Fibroblast of lung (primary cell): ENCODE measurements at regions not wholly inside any gene's neighbourhood (a gene's known extent, or its start where the extent isn't known, plus 50 kb on each side); places are given as distances from the start of the nearest gene placed in this dataset.

ENCODE experiments used
- DNase-seq, 2 donors: peaks; one replicate each; pipeline versions ENCODE4 v3.0.0 to v3.0.0-alpha.2; 2010; ENCODE audit warnings: low read depth in 2 of 2
- H2AFZ ChIP-seq: 2 replicates; pipeline ENCODE4 v1.5.1; 2012; ENCODE audit warnings: low read length, control low read depth, inconsistent platforms
- H3K27ac ChIP-seq: 2 replicates; pipeline ENCODE4 v1.5.1; 2011; ENCODE audit warnings: low read length, control low read depth; ENCODE audit not compliant: insufficient read depth
- H3K27me3 ChIP-seq: 2 replicates; pipeline ENCODE4 v1.5.1; 2011; ENCODE audit warnings: mild to moderate bottlenecking, low read length; ENCODE audit not compliant: control insufficient read depth, insufficient read depth
- H3K36me3 ChIP-seq: 2 replicates; pipeline ENCODE4 v1.5.1; 2011; ENCODE audit warnings: low read length; ENCODE audit not compliant: control insufficient read depth, insufficient read depth
- H3K4me1 ChIP-seq: 2 replicates; pipeline ENCODE4 v1.5.1; 2011; ENCODE audit warnings: low read length; ENCODE audit not compliant: control insufficient read depth, insufficient read depth; ENCODE audit errors: extremely low read depth
- H3K4me2 ChIP-seq: 2 replicates; pipeline ENCODE4 v1.5.1; 2011; ENCODE audit warnings: low read length, control low read depth; ENCODE audit not compliant: insufficient read depth; ENCODE audit errors: extremely low read depth
- H3K4me3 ChIP-seq, 4 experiments: fragments of 200-600 bp in 1 of 4; sonication (generic) in 1 of 4; replicated peaks in 1 of 4; 2 replicates each; pipeline ENCODE4 v1.5.1; 2011 to 2016; ENCODE audit warnings: low read length in 4 of 4, low read depth in 3 of 4, mild to moderate bottlenecking in 3 of 4, control low read depth in 2 of 4, inconsistent platforms in 1 of 4, mixed read lengths in 1 of 4; ENCODE audit not compliant: insufficient read depth in 1 of 4; ENCODE audit errors: control extremely low read depth in 1 of 4
- H3K79me2 ChIP-seq: 2 replicates; pipeline ENCODE4 v1.5.1; 2012; ENCODE audit warnings: mild to moderate bottlenecking, low read length, inconsistent platforms; ENCODE audit not compliant: control insufficient read depth, insufficient read depth
- H3K9ac ChIP-seq: 2 replicates; pipeline ENCODE4 v1.5.1; 2011; ENCODE audit warnings: mild to moderate bottlenecking, low read length, control low read depth; ENCODE audit not compliant: insufficient read depth
- H3K9me3 ChIP-seq: 2 replicates; pipeline ENCODE4 v1.5.1; 2012; ENCODE audit warnings: low read depth, low read length; ENCODE audit not compliant: control insufficient read depth, insufficient read depth
- H4K20me1 ChIP-seq: 2 replicates; pipeline ENCODE4 v1.5.1; 2011; ENCODE audit warnings: low read length; ENCODE audit not compliant: control insufficient read depth, insufficient read depth; ENCODE audit errors: extremely low read depth
- EZH2 ChIP-seq: IDR thresholded peaks from 2 replicates; pipeline ENCODE4 v1.5.1; 2012; ENCODE audit warnings: low read length, control low read depth, mild to moderate bottlenecking; ENCODE audit errors: missing control alignments
- TF ChIP-seq, protein P1 (sequence below), 2 donors: IDR thresholded peaks in 1 of 2; conservative IDR thresholded peaks in 1 of 2; 1 replicate in 1 of 2; 2 replicates in 1 of 2; pipeline ENCODE4 v1.5.1; 2011 to 2012; ENCODE audit warnings: low read length in 2 of 2, control low read depth in 1 of 2, inconsistent platforms in 1 of 2, low read depth in 1 of 2, mild to moderate bottlenecking in 1 of 2

- H3K4me3 ChIP-seq = no peak overlapping the region
- H3K27ac ChIP-seq = no peak overlapping the region
- DNase-seq = no peak
- no peak overlapping the region for H3K9ac ChIP-seq
- H2AFZ ChIP-seq = no peak overlapping the region
- no peaks in the 10 kb centered on the region for H3K9me3 ChIP-seq
- no peaks in the 10 kb centered on the region for H4K20me1 ChIP-seq
- no peaks in the 10 kb centered on the region for H3K79me2 ChIP-seq
- no peaks in the 10 kb centered on the region for H3K4me1 ChIP-seq
- H3K36me3 ChIP-seq = no peaks in the 10 kb centered on the region
- H3K27me3 ChIP-seq = no peaks in the 10 kb centered on the region
- H3K4me2 ChIP-seq = no peak overlapping the region
- no peak for TF ChIP-seq EZH2
- TF ChIP-seq, protein P1, sequence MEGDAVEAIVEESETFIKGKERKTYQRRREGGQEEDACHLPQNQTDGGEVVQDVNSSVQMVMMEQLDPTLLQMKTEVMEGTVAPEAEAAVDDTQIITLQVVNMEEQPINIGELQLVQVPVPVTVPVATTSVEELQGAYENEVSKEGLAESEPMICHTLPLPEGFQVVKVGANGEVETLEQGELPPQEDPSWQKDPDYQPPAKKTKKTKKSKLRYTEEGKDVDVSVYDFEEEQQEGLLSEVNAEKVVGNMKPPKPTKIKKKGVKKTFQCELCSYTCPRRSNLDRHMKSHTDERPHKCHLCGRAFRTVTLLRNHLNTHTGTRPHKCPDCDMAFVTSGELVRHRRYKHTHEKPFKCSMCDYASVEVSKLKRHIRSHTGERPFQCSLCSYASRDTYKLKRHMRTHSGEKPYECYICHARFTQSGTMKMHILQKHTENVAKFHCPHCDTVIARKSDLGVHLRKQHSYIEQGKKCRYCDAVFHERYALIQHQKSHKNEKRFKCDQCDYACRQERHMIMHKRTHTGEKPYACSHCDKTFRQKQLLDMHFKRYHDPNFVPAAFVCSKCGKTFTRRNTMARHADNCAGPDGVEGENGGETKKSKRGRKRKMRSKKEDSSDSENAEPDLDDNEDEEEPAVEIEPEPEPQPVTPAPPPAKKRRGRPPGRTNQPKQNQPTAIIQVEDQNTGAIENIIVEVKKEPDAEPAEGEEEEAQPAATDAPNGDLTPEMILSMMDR (conservative IDR thresholded peaks at IDR 0.05 in 1 of 2, IDR thresholded peaks at IDR 0.05 in 1 of 2; ENCODE audit: low read depth in 1 of 2, low read length in 2 of 2) = no peak
These were observed 182.4 kb upstream of the TMEFF2 start for GRCh38 chr2:192377173-192377572.

GRCh38 chr2:192373754-192374153, 179.0 kb upstream of the TMEFF2 start:
- TF ChIP-seq, protein P1 (conservative IDR thresholded peaks at IDR 0.05 in 1 of 2, IDR thresholded peaks at IDR 0.05 in 1 of 2; ENCODE audit: low read depth in 1 of 2, low read length in 2 of 2) = no peak
- no peak for TF ChIP-seq EZH2
- Histone ChIP-seq H4K20me1 (no peaks in the 10 kb centered on the region), H2AFZ (no peak overlapping the region), H3K27me3 (no peaks in the 10 kb centered on the region), H3K36me3 (no peaks in the 10 kb centered on the region), H3K4me1 (no peaks in the 10 kb centered on the region), H3K9ac (no peak overlapping the region), H3K27ac (no peak overlapping the region), H3K4me3 (no peak overlapping the region), H3K4me2 (no peak overlapping the region), H3K9me3 (no peaks in the 10 kb centered on the region), H3K79me2 (no peaks in the 10 kb centered on the region)
- no peak for DNase-seq

DNA sequence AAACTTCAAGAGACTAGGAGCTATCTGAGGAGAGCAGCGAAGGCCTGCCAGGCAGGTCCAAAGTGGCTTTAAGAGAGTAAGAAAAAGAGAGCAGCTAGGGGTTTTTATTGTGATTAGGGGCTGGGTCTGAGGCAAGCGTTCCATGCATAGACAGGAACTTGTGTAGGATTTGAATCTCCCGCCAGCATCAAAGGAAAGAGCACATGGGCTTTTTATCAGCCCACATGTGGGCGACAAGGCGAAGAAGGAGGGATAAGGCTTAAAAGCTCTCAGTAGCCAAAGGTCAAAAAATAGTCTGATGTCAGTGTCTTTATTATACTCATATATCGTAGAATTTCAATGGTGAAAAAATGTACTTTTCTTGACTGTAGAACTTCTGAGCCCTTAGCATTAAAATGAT, 178.5 kb upstream of the TMEFF2 start:
- DNase-seq = no peak
- TF ChIP-seq, protein P1 (conservative IDR thresholded peaks at IDR 0.05 in 1 of 2, IDR thresholded peaks at IDR 0.05 in 1 of 2; ENCODE audit: low read depth in 1 of 2, low read length in 2 of 2) = no peak
- no peak for TF ChIP-seq EZH2
- Histone ChIP-seq H2AFZ (no peak overlapping the region), H3K4me1 (no peaks in the 10 kb centered on the region), H3K36me3 (no peaks in the 10 kb centered on the region), H3K27ac (no peak overlapping the region), H3K4me2 (no peak overlapping the region), H3K79me2 (no peaks in the 10 kb centered on the region), H3K27me3 (no peaks in the 10 kb centered on the region), H3K9ac (no peak overlapping the region), H3K4me3 (no peak overlapping the region), H3K9me3 (no peaks in the 10 kb centered on the region), H4K20me1 (no peaks in the 10 kb centered on the region)
